Memory B cell (primary cell): ENCODE measurements at regions not wholly inside any gene's neighbourhood (a gene's known extent, or its start where the extent isn't known, plus 50 kb on each side); places are given as distances from the start of the nearest gene placed in this dataset.

Experiments used
- ATAC-seq: fragments of 150-1000 bp; cut with Tn5 transposase; 2 replicates; pipeline ENCODE4 v1.10.0; 2021; ENCODE audit warnings: low read depth, mild to moderate bottlenecking, moderate library complexity
- DNase-seq, 2 donors: peaks; one replicate each; pipeline ENCODE4 v3.0.0; 2022; ENCODE audit warnings: low spot score in 2 of 2
- H3K27ac Mint-ChIP-seq: one replicate; pipeline ENCODE4 v1.8.0; 2022; ENCODE audit warnings: mild to moderate bottlenecking, moderate library complexity, mixed read lengths
- H3K27me3 Mint-ChIP-seq: one replicate; pipeline ENCODE4 v1.8.0; 2022; ENCODE audit warnings: mixed read lengths
- H3K36me3 Mint-ChIP-seq: one replicate; pipeline ENCODE4 v1.8.0; 2022; ENCODE audit warnings: mild to moderate bottlenecking, mixed read lengths
- H3K4me1 Mint-ChIP-seq: one replicate; pipeline ENCODE4 v1.8.0; 2022; ENCODE audit warnings: mixed read lengths
- H3K4me3 Mint-ChIP-seq: one replicate; pipeline ENCODE4 v1.8.0; 2022; ENCODE audit warnings: mild to moderate bottlenecking, moderate library complexity, mixed read lengths
- H3K9me3 Mint-ChIP-seq: one replicate; pipeline ENCODE4 v1.8.0; 2022; ENCODE audit warnings: mixed read lengths

- Mint-ChIP-seq H3K9me3 (no peaks in the 10 kb centered on the region), H3K4me1 (no peaks in the 10 kb centered on the region), H3K4me3 (no peak overlapping the region), H3K27ac (no peak overlapping the region), H3K36me3 (no peaks in the 10 kb centered on the region), H3K27me3 (peaks cover 10% of the 10 kb centered on the region)
- no peak for DNase-seq
- ATAC-seq, result no peak
Observed at GRCh38 chr5:88390096-88390441, 121.4 kb upstream of the TMEM161B start.

- peaks cover 10% of the 10 kb centered on the region for H3K27me3 Mint-ChIP-seq
- no peaks in the 10 kb centered on the region for H3K9me3 Mint-ChIP-seq
- DNase-seq (no peak), ATAC-seq (no peak)
- no peaks in the 10 kb centered on the region for H3K4me1 Mint-ChIP-seq
- H3K36me3 Mint-ChIP-seq, result no peaks in the 10 kb centered on the region
- no peak overlapping the region for H3K27ac Mint-ChIP-seq
- no peak overlapping the region for H3K4me3 Mint-ChIP-seq
Observed at GRCh38 chr5:88389338-88390095, 120.9 kb upstream of the TMEM161B start.

GRCh38 chr5:88388476-88389337 lies 120.1 kb upstream of the TMEM161B start:
- H3K27ac Mint-ChIP-seq, result no peak overlapping the region
- no peaks in the 10 kb centered on the region for H3K4me1 Mint-ChIP-seq
- H3K27me3 Mint-ChIP-seq, result peaks cover 10% of the 10 kb centered on the region
- no peaks in the 10 kb centered on the region for H3K9me3 Mint-ChIP-seq
- H3K36me3 Mint-ChIP-seq, result no peaks in the 10 kb centered on the region
- DNase-seq (no peak), ATAC-seq (no peak)
- H3K4me3 Mint-ChIP-seq, result no peak overlapping the region

DNA sequence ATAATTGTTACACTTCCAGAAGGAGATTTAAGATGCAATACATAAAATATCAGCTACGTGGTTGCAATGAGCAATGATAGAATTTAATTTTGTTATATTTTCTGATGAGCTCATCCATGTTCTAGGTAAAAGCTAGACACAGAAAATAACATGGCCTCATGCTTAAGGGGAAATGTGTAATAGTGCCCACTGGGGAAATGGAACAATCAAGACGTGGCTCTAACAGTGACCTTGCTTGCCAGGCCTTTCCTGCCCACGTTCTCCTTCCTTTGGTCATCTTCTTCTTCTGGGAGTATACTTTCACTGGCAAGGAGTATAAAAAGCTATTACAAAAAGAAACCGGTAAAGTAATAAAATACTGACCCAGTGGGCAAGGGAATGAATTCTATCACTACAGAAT lies 116.2 kb upstream of the TMEM161B start:
- DNase-seq, result no peak
- no peaks in the 10 kb centered on the region for H3K4me1 Mint-ChIP-seq
- H3K9me3 Mint-ChIP-seq, result no peaks in the 10 kb centered on the region
- H3K4me3 Mint-ChIP-seq, result no peak overlapping the region
- no peak for ATAC-seq
- no peak overlapping the region for H3K27ac Mint-ChIP-seq
- H3K27me3 Mint-ChIP-seq, result peaks cover 10% of the 10 kb centered on the region
- H3K36me3 Mint-ChIP-seq, result no peaks in the 10 kb centered on the region

- Mint-ChIP-seq H3K27me3 (peaks cover 4% of the 10 kb centered on the region), H3K27ac (no peak overlapping the region), H3K4me3 (no peak overlapping the region), H3K9me3 (no peaks in the 10 kb centered on the region), H3K36me3 (no peaks in the 10 kb centered on the region), H3K4me1 (no peaks in the 10 kb centered on the region)
- no peak for ATAC-seq
- no peak for DNase-seq
Observed at GRCh38 chr5:88380332-88380731, 111.7 kb upstream of the TMEM161B start.

GRCh38 chr5:88377705-88378656 lies 109.3 kb upstream of the TMEM161B start:
- Mint-ChIP-seq H3K4me3 (no peak overlapping the region), H3K27me3 (peaks cover 4% of the 10 kb centered on the region), H3K4me1 (no peaks in the 10 kb centered on the region), H3K36me3 (no peaks in the 10 kb centered on the region), H3K9me3 (no peaks in the 10 kb centered on the region), H3K27ac (no peak overlapping the region)
- DNase-seq (no peak), ATAC-seq (no peak)

DNA sequence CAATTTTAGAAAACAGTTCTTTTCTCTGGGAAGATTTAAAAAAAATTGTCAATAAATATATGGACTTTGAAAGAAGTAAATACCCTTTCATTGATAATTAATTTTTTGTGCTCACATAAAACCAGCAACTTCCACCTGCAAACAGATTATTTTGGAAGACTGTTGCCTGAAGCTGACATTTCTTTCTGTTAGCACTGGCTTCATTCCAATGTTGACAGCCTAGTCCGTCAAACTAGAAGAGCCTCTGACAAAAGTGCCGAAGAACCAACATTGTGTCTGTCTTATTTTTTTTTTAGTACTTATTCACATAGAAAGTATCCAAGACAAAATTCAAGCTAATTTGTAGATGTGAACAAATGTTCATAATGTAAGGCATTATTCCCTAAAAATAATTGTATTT lies 108.6 kb upstream of the TMEM161B start:
- H3K4me3 Mint-ChIP-seq, result no peak overlapping the region
- no peak for DNase-seq
- H3K27me3 Mint-ChIP-seq, result peaks cover 4% of the 10 kb centered on the region
- no peaks in the 10 kb centered on the region for H3K4me1 Mint-ChIP-seq
- H3K9me3 Mint-ChIP-seq, result no peaks in the 10 kb centered on the region
- no peaks in the 10 kb centered on the region for H3K36me3 Mint-ChIP-seq
- H3K27ac Mint-ChIP-seq, result no peak overlapping the region
- ATAC-seq, result no peak

DNA sequence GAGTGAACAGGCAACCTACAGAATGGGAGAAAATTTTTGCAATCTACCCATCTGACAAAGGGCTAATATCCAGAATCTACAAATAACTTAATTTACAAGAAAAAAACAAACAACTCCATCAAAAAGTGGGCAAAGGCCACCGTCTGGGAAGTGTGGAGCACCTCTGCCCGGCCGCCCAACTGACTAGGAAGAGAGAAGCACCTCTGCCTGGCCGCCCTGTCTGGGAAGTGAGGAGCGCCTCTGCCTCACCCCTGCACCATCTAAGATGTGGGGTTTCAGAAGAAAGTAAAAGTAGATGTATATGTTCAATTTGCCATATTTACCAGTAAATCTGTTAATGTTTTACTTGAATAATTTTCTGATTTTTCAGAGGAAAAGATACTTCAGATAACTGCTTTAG lies 108.1 kb upstream of the TMEM161B start:
- Mint-ChIP-seq H3K27me3 (peaks cover 4% of the 10 kb centered on the region), H3K4me3 (no peak overlapping the region), H3K27ac (no peak overlapping the region), H3K9me3 (no peaks in the 10 kb centered on the region), H3K4me1 (no peaks in the 10 kb centered on the region), H3K36me3 (no peaks in the 10 kb centered on the region)
- ATAC-seq, result no peak
- no peak for DNase-seq

- Mint-ChIP-seq H3K27ac (no peak overlapping the region), H3K36me3 (no peaks in the 10 kb centered on the region), H3K4me1 (no peaks in the 10 kb centered on the region), H3K4me3 (no peak overlapping the region), H3K27me3 (peaks cover 1% of the 10 kb centered on the region), H3K9me3 (no peaks in the 10 kb centered on the region)
- no peak for ATAC-seq
- no peak for DNase-seq
Observed at GRCh38 chr5:88374391-88374790, 105.7 kb upstream of the TMEM161B start.

DNA sequence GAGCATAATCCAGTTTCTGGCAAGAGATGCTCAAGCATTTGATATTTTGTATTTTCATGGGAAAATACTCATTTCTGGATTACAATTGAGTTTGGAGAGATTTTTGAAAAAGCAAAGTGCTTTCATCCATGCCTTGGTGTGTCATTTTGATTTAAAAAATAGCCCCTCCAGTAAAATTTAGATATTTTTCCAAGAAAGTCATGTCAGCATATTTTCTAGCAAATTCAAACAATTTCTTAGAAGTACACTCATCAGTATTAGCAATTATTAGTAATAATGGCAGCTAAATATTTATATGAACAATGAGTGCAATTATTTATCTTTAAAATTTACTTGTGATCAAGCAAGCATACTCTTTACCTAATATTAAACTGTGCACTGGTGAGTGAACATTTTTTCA lies 102.2 kb upstream of the TMEM161B start:
- H3K27me3 Mint-ChIP-seq, result peaks cover 2% of the 10 kb centered on the region
- no peaks in the 10 kb centered on the region for H3K4me1 Mint-ChIP-seq
- H3K9me3 Mint-ChIP-seq, result no peaks in the 10 kb centered on the region
- ATAC-seq, result no peak
- DNase-seq, result no peak
- no peaks in the 10 kb centered on the region for H3K36me3 Mint-ChIP-seq
- H3K4me3 Mint-ChIP-seq, result no peak overlapping the region
- no peak overlapping the region for H3K27ac Mint-ChIP-seq

GRCh38 chr5:88368201-88368600 lies 99.6 kb upstream of the TMEM161B start:
- Mint-ChIP-seq H3K27me3 (peaks cover 2% of the 10 kb centered on the region), H3K9me3 (no peaks in the 10 kb centered on the region), H3K4me1 (no peaks in the 10 kb centered on the region), H3K27ac (no peak overlapping the region), H3K36me3 (no peaks in the 10 kb centered on the region), H3K4me3 (no peak overlapping the region)
- no peak for DNase-seq
- ATAC-seq, result no peak

GRCh38 chr5:88364991-88365390 lies 96.3 kb upstream of the TMEM161B start:
- Mint-ChIP-seq H3K27me3 (peaks cover 2% of the 10 kb centered on the region), H3K9me3 (no peaks in the 10 kb centered on the region), H3K4me1 (no peaks in the 10 kb centered on the region), H3K27ac (no peak overlapping the region), H3K36me3 (no peaks in the 10 kb centered on the region), H3K4me3 (no peak overlapping the region)
- DNase-seq (no peak), ATAC-seq (no peak)

DNA sequence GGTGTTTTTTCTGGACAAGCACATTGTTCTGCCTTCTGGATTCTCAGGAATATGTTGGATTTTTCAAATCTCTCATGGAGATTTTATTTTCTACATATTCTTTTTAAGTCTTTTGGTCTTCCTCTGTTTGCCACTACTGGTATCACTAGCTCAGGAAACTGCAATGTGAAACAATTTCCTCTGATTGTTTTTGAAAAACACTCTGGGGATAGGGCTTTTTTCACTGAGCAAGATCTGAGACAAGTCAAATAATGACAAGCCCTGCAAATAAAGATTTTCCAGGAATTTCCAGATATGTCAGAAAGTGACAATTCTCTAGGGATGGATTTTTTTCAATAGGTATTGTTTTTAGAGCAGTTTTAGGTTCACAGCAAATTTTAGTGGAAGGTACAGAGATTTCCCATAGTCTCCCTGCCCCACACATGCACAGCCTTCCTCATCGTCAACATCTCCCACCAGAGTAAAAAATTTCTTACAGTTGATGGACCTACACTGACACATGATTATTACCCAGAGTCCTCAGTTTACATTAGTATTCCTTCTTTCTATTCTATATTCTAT lies 86.9 kb upstream of the TMEM161B start:
- Mint-ChIP-seq H3K27me3 (no peaks in the 10 kb centered on the region), H3K4me3 (no peak overlapping the region), H3K4me1 (no peaks in the 10 kb centered on the region), H3K27ac (no peak overlapping the region), H3K36me3 (no peaks in the 10 kb centered on the region), H3K9me3 (no peaks in the 10 kb centered on the region)
- ATAC-seq, result no peak
- DNase-seq, result no peak

DNA sequence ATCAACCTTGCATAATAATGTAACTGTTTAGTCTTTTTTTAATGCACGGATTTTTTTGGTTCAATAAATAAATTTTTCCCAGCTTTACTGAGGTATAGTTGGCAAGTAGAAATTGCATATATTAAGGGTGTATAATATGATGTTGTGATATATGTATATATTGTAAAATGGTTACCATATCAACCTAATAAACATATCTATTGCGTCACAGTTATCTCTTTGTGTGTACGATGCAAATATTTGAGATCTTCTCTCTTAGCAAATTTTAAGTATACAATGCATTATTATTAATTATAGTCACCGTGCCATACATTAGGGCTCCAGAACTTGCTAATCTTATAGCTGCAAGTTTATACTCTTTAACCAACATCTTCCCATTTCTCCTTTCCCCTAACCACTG lies 57.2 kb upstream of the TMEM161B start:
- ATAC-seq (no peak), DNase-seq (no peak)
- H3K4me3 Mint-ChIP-seq, result no peak overlapping the region
- H3K27ac Mint-ChIP-seq, result no peak overlapping the region
- H3K4me1 Mint-ChIP-seq, result no peaks in the 10 kb centered on the region
- peaks cover 2% of the 10 kb centered on the region for H3K9me3 Mint-ChIP-seq
- H3K27me3 Mint-ChIP-seq, result peaks cover 1% of the 10 kb centered on the region
- H3K36me3 Mint-ChIP-seq, result no peaks in the 10 kb centered on the region
